ENCODE measurements at regions not wholly inside any gene's neighbourhood (a gene's known extent, or its start where the extent isn't known, plus 50 kb on each side); places are given as distances from the start of the nearest gene placed in this dataset.

DNA sequence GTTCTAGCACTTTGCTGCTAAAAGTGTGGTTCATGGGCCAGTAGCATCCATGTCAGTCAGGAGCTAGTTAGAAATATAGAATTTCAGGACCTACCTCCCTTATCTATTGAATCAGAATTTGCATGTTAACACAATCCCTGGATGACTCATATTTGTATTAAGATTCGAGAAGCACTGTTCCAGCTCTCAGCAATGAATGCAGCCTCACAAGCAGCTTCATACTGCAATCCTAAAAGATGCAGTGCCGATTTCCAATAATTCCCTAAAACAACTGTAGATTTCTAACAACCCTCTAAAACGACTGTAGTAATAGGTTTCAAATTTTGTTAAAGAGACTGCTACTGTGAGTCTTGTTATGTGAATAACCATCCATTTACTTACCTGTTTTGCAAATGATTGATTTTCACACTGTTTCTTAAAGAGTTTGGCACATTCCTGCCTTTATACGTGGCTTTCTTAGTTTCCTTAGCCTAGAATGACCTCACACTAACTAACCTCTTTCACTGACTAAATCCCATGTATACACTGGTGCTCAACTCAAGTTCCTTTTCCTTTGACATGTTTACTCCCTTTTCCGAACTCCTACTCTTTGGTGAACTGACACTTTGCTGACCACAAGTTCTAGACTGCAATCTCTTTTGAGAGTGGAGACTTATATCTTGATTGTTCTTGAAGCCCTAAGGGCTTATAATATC, 511.8 kb downstream of the METTL15 start:
- no peaks in the 10 kb centered on the region for H3K79me2 ChIP-seq (ENCODE audit: insufficient read depth, low read length)
- H3F3A ChIP-seq (ENCODE audit: insufficient read depth), result no peaks in the 10 kb centered on the region
- TF ChIP-seq, protein P1, sequence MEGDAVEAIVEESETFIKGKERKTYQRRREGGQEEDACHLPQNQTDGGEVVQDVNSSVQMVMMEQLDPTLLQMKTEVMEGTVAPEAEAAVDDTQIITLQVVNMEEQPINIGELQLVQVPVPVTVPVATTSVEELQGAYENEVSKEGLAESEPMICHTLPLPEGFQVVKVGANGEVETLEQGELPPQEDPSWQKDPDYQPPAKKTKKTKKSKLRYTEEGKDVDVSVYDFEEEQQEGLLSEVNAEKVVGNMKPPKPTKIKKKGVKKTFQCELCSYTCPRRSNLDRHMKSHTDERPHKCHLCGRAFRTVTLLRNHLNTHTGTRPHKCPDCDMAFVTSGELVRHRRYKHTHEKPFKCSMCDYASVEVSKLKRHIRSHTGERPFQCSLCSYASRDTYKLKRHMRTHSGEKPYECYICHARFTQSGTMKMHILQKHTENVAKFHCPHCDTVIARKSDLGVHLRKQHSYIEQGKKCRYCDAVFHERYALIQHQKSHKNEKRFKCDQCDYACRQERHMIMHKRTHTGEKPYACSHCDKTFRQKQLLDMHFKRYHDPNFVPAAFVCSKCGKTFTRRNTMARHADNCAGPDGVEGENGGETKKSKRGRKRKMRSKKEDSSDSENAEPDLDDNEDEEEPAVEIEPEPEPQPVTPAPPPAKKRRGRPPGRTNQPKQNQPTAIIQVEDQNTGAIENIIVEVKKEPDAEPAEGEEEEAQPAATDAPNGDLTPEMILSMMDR (IDR thresholded peaks at IDR 0.05; ENCODE audit: insufficient read depth, low read length, poor library complexity, severe bottlenecking), result no peak
- TF ChIP-seq EZH2phosphoT487 (conservative IDR thresholded peaks at IDR 0.05; ENCODE audit: low read length), result no peak
- H4K20me1 ChIP-seq (ENCODE audit: low read depth, low read length), result no peaks in the 10 kb centered on the region
- no peaks in the 10 kb centered on the region for H3K9me3 ChIP-seq (ENCODE audit: insufficient read depth, low read length)
- H2AFZ ChIP-seq (ENCODE audit: low read depth, low read length, severe bottlenecking), result no peak overlapping the region
- H3K27me3 ChIP-seq (ENCODE audit: low read length), result no peaks in the 10 kb centered on the region
- no peaks in the 10 kb centered on the region for H3K36me3 ChIP-seq (ENCODE audit: low read length)
- no peak overlapping the region for H3K27ac ChIP-seq (ENCODE audit: low read depth, low read length)
- no peak overlapping the region for H3K4me3 ChIP-seq (ENCODE audit: insufficient read depth, low read length, poor library complexity, severe bottlenecking)
- H3K4me2 ChIP-seq (ENCODE audit: low read depth, low read length, poor library complexity, severe bottlenecking), result no peak overlapping the region
- no peak overlapping the region for H3K9ac ChIP-seq (ENCODE audit: low read length)
- no peaks in the 10 kb centered on the region for H3K9me2 ChIP-seq (replicated peaks; ENCODE audit: insufficient read depth, low read length)

DNA sequence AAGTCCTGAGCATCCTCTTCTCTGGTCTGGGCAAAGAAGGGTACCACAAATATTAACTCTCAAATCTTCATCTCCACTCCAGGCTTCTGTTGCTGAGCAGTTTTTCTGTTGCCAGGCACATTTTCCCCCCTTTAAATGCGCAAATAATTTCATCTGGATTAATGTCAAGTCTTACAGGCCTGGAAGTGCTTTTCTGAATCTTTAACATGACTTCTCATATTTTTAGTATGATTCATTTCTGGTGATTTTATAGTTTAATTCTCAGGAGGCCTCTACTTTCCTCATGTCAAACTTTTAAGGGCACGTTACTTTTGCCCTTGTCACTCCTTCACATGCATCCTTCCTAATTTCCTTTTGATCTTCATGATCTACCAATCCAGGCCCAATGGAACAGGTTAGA, 510.2 kb downstream of the METTL15 start:
- Histone ChIP-seq H3K9ac (ENCODE audit: low read length) (no peak overlapping the region), H3K79me2 (ENCODE audit: insufficient read depth, low read length) (no peaks in the 10 kb centered on the region), H3K9me3 (ENCODE audit: insufficient read depth, low read length) (no peaks in the 10 kb centered on the region), H3K4me3 (ENCODE audit: insufficient read depth, low read length, poor library complexity, severe bottlenecking) (no peak overlapping the region), H3K36me3 (ENCODE audit: low read length) (no peaks in the 10 kb centered on the region), H3K27me3 (ENCODE audit: low read length) (no peaks in the 10 kb centered on the region), H3K4me2 (ENCODE audit: low read depth, low read length, poor library complexity, severe bottlenecking) (no peak overlapping the region), H3F3A (ENCODE audit: insufficient read depth) (no peaks in the 10 kb centered on the region), H2AFZ (ENCODE audit: low read depth, low read length, severe bottlenecking) (no peak overlapping the region), H3K9me2 (replicated peaks; ENCODE audit: insufficient read depth, low read length) (0 out of 2 replicates have a peak, but pooled peaks cover 3% of the 10 kb centered on the region), H3K27ac (ENCODE audit: low read depth, low read length) (no peak overlapping the region), H4K20me1 (ENCODE audit: low read depth, low read length) (no peaks in the 10 kb centered on the region)
- TF ChIP-seq EZH2phosphoT487 (conservative IDR thresholded peaks at IDR 0.05; ENCODE audit: low read length), result no peak
- TF ChIP-seq, protein P1 (IDR thresholded peaks at IDR 0.05; ENCODE audit: insufficient read depth, low read length, poor library complexity, severe bottlenecking), result no peak

DNA sequence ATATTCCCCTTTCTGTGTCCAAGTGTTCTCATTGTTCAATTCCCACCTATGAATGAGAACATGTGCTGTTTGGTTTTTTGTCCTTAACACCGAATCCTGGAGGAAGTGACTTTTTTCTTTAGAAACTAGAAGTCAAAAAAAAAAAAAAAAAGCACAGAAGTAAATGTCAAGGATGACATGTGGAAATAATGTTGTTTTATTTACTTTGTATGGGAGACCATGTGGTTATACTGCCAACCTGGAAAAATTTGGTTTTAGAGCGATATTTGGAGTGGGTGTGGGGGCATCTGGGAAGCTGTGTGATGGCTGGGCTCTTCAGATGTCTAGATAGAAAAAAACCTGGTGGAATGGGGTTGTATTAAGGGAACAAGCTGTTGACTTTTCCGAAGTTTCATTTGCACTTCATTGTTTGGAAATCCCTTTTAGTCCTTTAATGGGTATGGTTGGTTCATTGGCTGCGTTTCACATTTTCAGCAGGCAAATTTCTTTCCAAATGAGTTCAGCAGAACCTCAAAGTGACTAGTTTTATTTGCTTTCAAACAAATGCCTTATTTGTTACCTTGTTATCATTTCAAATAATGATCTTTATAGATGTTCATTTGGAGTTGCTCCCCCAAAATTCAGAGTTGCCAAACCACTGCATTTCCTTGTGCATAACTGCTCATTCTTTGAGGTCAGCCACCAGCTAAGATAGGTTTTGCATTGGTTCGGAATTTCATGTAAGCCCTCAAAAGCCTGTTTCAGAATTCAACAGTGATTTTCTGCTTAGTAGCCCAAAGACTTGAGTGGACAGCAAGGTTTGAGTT, 508.2 kb downstream of the METTL15 start:
- Histone ChIP-seq H2AFZ (ENCODE audit: low read depth, low read length, severe bottlenecking) (no peak overlapping the region), H3K36me3 (ENCODE audit: low read length) (no peaks in the 10 kb centered on the region), H3K9ac (ENCODE audit: low read length) (no peak overlapping the region), H3K4me3 (ENCODE audit: insufficient read depth, low read length, poor library complexity, severe bottlenecking) (no peak overlapping the region), H3K9me3 (ENCODE audit: insufficient read depth, low read length) (no peaks in the 10 kb centered on the region), H3K27ac (ENCODE audit: low read depth, low read length) (no peak overlapping the region), H3K27me3 (ENCODE audit: low read length) (no peaks in the 10 kb centered on the region), H3F3A (ENCODE audit: insufficient read depth) (no peaks in the 10 kb centered on the region), H3K9me2 (replicated peaks; ENCODE audit: insufficient read depth, low read length) (0 out of 2 replicates have a peak, but pooled peaks cover 3% of the 10 kb centered on the region), H4K20me1 (ENCODE audit: low read depth, low read length) (no peaks in the 10 kb centered on the region), H3K79me2 (ENCODE audit: insufficient read depth, low read length) (no peaks in the 10 kb centered on the region), H3K4me2 (ENCODE audit: low read depth, low read length, poor library complexity, severe bottlenecking) (no peak overlapping the region)
- TF ChIP-seq, protein P1 (IDR thresholded peaks at IDR 0.05; ENCODE audit: insufficient read depth, low read length, poor library complexity, severe bottlenecking), result no peak
- TF ChIP-seq EZH2phosphoT487 (conservative IDR thresholded peaks at IDR 0.05; ENCODE audit: low read length), result no peak

Measured in SU-DHL-6 (cell line).